PC-3 (cell line): ENCODE measurements at regions not wholly inside any gene's neighbourhood (a gene's known extent, or its start where the extent isn't known, plus 50 kb on each side); places are given as distances from the start of the nearest gene placed in this dataset.

ENCODE experiments used
- CTCF ChIP-seq: fragments of 300-600 bp; sonication (generic); conservative IDR thresholded peaks from 2 replicates; pipeline ENCODE4 v1.5.1; 2017; ENCODE audit warnings: antibody characterized with exemption, low read depth, mild to moderate bottlenecking, low read length
- EZH2 ChIP-seq: fragments of 300-600 bp; sonication (generic); IDR thresholded peaks from one replicate; pipeline ENCODE4 v1.6.1; 2017; ENCODE audit warnings: antibody characterized with exemption, mild to moderate bottlenecking, low read length; ENCODE audit not compliant: unreplicated experiment
- EZH2phosphoT487 ChIP-seq: fragments of 300-600 bp; sonication (generic); IDR thresholded peaks from 2 replicates; pipeline ENCODE4 v1.6.1; 2018; ENCODE audit warnings: mild to moderate bottlenecking, antibody characterized with exemption, low read length, borderline replicate concordance

GRCh38 chr11:27777033-27777432 lies 76.8 kb upstream of the BDNF start:
- TF ChIP-seq CTCF (no peak), EZH2 (no peak), EZH2phosphoT487 (no peak)
